Hepatocyte (in vitro differentiated cells): ENCODE measurements at regions not wholly inside any gene's neighbourhood (a gene's known extent, or its start where the extent isn't known, plus 50 kb on each side); places are given as distances from the start of the nearest gene placed in this dataset.

Source experiments
- EZH2 ChIP-seq: fragments of 200-600 bp; sonication (generic); IDR thresholded peaks from 2 replicates; pipeline ENCODE4 v1.6.1; 2016; ENCODE audit warnings: antibody characterized with exemption, mild to moderate bottlenecking, borderline replicate concordance
- TF ChIP-seq, protein P1 (sequence below): fragments of 200-600 bp; sonication (generic); IDR thresholded peaks from 2 replicates; pipeline ENCODE4 v1.5.1; 2016; ENCODE audit warnings: antibody characterized with exemption, mild to moderate bottlenecking; ENCODE audit not compliant: poor library complexity

DNA sequence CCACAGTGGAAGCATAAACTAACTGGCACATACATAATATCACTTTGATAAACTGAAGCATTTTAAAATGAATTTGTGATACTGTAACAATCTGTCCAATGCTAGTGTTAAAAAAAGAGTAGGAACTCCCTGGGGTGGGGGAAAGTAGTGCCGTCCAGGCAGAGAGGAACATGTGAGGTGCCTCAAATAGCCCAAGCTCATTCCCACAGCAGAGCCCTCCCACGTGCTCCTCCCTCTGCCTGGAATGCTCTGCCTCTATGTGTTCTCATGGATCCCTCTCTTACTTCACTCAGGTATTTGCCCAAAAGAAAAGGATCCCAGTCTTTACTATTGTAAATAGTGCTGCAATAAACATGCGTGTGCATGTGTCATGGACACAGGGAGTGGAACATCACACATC lies 188.1 kb downstream of the NHLRC3 start:
- TF ChIP-seq, protein P1, sequence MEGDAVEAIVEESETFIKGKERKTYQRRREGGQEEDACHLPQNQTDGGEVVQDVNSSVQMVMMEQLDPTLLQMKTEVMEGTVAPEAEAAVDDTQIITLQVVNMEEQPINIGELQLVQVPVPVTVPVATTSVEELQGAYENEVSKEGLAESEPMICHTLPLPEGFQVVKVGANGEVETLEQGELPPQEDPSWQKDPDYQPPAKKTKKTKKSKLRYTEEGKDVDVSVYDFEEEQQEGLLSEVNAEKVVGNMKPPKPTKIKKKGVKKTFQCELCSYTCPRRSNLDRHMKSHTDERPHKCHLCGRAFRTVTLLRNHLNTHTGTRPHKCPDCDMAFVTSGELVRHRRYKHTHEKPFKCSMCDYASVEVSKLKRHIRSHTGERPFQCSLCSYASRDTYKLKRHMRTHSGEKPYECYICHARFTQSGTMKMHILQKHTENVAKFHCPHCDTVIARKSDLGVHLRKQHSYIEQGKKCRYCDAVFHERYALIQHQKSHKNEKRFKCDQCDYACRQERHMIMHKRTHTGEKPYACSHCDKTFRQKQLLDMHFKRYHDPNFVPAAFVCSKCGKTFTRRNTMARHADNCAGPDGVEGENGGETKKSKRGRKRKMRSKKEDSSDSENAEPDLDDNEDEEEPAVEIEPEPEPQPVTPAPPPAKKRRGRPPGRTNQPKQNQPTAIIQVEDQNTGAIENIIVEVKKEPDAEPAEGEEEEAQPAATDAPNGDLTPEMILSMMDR, result no peak
- TF ChIP-seq EZH2, result no peak
